HG03571 (cell line): ENCODE measurements at regions not wholly inside any gene's neighbourhood (a gene's known extent, or its start where the extent isn't known, plus 50 kb on each side); places are given as distances from the start of the nearest gene placed in this dataset.

Experiments
- ATAC-seq: cut with Tn5 transposase; IDR thresholded peaks from one replicate; pipeline ENCODE4 v1.9.1; 2021; ENCODE audit not compliant: unreplicated experiment

DNA sequence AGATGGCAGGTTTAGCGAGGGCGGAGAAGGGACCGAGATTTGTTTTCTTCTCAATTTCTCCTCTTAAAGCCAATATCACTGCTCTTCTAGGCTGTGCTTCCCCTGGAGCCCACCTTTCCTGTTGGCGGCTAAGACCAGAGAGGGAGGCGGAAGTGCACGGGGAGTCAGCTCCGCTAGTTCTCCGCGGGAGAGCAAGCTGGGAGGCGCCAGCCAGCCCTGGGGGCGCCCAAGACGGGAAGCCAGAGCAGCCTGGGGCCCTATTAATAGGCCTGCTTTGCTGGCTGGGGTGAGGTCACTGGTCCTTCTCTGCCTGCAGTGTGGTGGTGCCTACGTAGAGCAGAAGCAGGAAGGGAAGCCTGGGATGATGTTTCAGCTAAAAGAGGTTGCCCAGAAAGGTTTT, 61.6 kb downstream of the LSM5 start:
- no peak for ATAC-seq

DNA sequence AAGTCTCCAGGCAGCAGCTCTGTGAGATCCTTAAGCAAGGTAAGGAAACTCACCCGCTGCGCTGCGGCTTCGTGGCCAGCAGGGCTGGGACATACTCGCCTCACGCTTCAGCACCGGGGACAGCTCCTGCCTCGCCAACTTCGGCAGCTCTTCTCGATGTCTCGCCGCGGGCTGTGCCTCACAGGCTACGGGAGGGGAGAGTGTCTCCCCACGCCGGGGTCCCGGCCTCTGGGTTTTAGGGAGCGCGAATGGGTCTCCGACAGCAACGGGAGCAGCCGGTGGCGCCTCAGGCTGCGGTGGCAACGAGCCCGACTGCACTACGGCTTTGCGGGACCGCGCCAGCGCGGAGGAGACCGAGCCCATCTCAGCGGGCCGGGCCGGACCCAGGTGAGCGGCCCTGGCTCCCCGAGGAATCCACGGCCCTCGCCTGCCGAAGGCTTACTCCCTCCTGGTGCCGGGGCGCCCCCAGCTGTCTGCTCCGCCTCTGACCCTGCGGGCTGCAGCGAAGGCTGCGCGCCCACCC, 62.4 kb downstream of the LSM5 start:
- ATAC-seq, result no peak

DNA sequence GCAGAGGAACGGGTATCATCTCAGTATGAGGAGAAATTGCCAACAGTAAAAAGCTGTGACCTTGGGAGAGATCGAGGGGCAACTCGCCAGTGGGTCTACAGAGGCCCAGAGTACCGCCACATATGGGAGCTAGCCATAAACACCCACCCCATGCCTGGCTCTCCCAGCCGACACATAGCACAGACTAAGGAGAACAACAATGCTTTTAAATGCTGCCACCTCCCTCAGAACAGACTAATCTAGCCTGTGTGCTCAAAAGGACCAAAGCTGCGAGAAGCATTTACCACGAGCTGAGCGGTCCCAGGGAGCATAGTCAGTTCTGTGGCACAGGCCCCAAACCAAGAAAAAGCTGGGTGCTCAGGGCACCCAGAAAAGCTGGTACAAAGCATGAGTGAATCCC, 73.3 kb downstream of the LSM5 start:
- ATAC-seq, result no peak

DNA sequence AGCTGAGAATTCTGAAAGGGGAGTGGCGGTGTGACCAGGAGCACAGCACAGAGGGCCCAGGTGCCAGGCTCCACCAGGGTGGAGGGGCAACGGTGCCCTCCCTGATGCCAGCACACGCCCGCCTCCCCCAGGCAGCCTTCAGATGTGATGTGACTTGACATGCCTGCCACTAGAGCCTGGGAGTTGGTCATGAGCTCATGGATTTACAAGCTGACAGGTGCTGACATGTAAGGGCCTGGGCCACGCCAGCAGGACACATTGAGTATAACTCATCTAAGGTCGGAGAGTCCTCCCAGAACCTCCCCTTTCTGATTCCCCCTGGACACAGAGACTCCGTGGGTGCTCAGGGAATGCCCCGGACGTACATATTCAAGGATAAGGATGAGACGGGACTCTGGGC, 74.2 kb downstream of the LSM5 start:
- no peak for ATAC-seq

DNA sequence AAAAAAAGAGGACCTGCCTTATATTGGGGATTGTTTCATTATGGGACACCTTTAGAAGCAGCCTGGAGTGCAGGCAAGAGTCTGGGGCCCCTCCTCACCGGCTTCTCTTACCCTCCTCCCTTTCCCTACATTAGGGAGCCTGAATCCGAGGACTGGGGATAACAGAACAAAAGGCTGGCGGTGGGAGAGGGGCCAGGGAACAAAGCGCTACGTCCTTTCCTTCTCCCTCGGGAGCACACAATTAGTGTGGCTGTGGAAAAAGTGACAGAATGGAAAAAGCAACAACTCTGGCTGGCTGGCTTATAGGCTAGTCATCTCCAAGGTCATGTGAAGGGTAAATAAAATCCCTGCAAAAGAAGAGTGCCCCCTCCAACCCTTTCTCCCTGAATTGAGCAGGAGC, 74.7 kb downstream of the LSM5 start:
- ATAC-seq, result no peak

DNA sequence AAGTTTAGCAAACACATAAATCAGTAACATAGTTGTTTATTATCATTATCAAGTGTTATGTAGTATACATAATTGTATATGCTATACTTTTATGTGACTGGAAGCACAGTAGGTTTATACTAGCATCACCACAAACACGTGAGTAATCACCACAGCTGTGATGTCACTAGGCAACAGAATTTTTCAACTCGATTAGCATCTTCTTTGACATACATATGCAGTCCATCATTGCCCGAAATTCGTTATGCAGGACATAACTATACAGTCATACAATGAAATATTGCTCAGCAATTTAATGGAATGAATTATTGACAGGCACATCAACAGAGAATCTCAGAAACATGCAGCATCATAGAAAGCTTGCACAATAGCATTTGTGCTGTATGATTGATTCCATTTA, 77.7 kb downstream of the LSM5 start:
- ATAC-seq, result no peak

DNA sequence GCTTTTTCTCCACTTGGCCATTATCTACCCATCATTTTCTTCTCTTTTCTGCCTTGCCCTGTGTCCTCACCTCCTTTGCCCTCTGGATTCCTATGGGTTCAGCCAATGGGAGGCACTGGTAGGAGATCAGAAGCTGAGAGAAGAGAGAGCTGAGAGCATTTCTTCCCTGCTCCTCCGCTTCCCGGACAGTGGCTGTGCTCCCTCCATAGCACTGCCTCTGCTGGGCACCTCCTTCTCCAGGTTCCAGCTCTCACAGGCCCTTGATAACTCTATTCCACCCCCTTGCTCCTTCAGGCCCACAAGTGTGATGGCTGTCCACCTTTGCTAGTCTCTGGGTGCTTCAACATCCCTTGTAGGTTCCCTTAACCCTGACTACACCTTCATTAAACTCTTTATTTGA, 79.6 kb downstream of the LSM5 start:
- ATAC-seq, result no peak

DNA sequence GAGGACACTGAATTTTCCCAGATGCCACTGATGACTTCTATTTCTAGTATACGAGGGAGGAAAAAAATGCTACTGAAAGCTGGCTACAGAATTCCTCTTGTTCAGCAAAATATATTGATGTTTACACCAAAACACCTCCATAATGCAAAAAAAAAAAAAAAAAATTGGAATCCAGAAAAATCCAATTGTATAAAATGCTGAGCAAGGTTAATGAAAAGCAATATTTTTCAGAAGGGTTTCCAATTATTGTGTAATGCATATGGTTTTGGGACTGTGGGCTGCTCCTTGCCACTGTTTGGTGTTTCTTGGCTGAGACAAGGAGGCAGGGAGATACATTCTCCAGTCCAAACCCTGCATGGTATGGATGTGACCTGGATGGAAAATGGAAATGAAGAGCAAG, 83.8 kb downstream of the LSM5 start:
- ATAC-seq, result no peak

DNA sequence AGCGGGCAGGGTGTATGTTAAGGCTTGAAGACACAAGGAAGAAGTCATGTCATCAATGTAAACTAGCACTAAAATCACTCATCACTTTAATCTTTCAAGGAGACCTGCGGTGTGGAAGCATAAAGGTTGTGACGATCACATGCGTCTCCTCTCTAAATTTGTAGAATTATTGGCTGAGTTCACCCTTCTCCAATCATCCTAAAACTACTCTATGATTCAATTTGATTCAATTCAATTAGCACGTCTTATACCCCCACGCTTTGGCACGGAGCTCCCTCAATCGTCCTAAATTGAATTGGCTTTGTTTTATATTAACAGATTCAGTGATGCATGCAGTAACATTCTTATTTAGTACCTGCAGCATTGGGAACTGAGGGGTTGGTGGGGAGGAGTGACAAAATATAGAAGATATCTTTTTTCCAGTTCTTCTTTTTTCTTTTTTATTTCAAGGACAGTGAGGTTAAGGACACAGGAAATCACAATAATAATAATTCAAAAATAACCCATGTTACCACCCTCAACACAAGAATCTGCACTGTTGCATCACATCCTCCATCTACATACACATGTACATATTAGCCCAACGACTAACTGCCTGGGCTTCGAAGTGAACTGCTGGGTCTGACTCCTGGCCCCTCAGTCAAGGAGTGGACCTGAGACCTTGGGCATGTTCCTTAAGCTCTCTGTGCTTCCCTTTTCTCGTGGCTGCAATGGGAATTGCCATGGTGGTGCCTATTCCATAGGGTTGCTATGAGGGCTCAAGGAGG, 86.5 kb downstream of the LSM5 start:
- ATAC-seq, result no peak

DNA sequence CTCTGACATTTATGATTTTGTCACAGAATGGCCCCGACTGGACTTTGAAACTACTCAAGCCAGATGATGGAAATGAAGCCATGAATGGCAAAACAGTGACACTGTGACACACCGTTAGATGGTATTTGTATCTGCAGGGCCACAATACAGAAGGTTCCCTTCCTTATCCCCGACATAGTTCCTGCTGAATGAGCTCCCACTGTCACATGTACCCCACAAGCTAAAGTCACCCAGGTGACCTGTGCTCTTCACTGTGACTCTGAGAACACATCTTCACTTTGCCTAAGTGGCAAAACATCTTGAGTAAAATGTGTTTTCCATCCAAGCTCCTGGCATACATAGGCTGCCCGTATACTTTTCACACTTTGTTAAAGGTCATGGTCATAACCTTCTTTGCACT, 89.5 kb downstream of the LSM5 start:
- no peak for ATAC-seq

DNA sequence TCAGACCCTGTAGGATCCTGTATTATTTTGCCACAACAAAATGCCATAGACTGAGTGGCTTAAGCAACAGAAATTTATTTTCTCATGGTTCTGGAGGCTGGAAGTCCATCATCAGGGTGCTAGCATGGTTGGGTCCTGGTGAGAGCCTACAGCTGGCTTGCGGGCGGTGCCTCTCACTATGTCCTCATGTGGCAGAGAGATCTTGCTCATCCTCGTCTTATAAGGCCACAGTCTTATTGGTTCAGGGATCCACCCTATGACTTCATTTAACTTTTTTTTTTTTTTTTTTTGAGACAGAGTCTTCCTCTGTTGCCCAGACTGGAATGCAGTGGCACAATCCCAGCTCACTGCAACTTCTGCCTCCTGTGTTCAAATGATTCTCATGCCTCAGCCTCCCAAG, 90.9 kb downstream of the LSM5 start:
- no peak for ATAC-seq

DNA sequence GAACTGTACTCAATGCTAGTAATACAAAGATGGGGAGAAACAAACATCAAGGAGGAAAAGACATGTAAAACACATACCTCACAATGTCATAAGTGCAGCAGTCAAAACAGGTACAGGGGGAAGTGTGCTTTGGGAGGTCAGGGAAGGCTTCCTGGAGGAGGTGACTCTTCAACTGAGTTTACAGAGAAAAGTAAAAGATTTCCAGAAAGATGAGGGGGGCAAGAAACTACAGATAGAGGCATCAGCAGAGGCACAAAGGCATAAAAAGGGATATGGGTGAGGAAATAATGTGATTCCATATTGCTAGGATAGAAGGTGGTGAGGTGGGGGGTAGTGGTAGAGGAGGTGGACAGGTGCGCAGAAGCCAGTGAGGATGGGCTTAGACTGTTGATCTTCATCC, 95.0 kb downstream of the LSM5 start:
- no peak for ATAC-seq

DNA sequence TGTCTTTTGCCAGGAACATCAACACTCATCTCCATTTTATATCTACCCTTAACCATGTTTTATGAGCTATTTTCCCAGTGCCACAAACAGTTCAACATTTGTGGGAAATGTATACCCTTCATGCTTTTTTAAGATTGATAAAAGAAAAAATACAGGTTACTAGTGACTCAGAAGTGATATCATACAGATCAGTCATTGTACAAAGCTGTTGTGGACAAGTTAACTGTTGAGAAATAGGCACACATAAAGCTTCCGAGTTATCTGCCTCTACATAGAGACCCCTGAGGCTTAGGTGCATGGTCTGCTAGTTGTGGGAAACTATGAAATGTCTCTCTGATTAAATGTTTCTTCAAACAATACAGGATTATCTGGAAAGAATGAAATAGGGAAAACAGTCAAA, 96.3 kb downstream of the LSM5 start:
- no peak for ATAC-seq

DNA sequence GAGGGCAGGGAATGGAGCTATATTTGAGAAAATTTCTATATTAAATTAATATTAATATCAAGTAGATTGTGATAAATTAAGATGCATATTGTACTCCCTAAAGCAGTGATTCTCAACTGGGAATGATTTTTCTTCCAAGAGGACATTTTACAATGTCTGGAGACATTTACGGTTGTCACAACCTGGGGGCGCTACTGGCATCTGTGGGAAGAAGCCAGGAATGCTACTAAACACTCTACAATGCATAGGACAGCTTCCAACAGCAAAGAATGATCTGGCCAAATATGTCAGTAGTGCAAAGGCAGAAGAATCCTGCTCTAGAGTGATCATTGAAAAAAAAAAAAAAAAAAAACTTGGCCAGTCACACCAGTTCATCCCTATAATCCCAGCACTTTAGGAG, 100.0 kb downstream of the LSM5 start:
- no peak for ATAC-seq

DNA sequence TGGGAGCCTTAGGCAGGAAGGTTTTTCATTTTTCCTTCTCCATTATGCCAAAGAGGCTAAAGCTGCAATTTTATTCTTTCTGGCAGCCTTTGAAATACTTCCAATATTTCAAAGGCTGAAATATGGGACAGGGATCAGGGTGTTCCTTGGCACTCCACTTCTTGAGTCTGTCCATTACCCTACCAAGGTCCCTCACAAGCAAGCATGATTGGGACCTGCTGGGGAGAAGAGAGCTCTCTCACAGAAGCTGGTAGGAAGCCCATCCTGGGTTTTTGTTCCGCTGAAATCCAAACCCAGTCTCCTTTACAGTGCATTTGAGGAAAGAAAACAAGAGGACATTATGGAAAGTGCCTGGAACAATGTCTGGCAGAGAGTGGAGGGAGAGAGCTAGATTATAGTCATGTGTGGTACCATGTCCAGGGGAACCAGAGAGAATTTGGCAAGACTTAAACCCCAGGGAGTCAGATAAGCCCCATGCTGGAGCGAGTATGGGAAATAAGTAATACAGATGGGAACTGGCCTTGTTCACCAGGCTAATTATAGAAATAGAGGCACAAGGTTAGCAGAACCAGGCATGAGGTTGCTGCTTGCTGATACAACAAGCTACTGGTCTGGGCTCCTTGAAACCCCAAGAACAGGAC, 104.7 kb downstream of the LSM5 start:
- no peak for ATAC-seq

DNA sequence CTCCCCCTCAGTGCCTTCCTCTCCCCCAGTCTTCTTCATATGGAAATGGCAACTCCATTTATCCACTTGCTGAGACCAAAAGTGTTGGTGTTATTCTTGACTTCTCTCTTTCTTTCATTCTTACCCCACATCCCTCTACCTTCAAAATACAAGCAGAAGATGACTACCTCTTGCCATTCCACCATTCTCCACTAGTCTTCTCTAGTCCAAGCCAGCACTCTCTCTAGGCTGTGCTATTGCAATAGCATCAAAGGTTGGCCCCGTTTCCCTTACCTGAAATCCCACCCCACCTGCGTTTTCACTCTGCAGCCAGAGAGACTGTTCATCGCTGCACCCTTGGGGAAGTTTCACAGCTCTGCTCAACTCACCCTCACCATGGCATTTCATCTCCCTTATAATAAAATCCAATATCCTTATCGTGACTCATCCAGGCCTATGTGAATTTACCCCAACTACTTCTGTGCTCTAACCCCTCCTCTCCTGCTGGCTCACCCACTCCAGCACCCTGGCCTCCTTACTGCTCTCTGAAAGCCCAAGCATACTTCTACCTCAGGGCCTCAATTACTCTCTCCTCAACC, 109.1 kb downstream of the LSM5 start:
- no peak for ATAC-seq

DNA sequence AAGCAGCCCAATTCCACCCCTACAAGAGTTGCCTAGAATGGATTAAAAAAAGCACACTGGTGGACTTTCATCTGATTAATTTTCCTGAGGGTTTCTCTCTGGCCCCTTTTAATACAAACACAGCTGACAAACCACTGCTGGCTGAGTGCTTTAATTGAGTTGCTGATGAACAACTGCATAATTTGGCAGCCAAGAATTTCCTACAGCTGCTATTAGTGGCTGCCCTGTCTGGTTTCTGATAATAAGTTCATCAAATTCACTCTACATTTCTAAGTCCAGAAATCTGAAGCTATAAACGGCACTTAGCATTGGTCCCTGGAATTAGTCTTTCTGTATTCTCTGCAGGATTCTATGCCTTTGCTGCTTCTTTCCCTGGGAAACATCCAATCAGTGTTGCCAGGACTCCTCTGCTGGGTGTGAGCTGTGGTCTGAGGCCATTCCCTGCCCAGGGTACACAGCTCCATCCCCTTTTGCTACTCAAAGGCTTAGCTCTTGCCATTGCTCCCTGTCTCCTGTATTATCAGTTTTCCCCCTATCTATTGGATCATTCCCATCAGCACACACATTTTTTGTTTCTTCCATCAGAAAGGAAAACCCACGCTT, 110.6 kb downstream of the LSM5 start:
- no peak for ATAC-seq

DNA sequence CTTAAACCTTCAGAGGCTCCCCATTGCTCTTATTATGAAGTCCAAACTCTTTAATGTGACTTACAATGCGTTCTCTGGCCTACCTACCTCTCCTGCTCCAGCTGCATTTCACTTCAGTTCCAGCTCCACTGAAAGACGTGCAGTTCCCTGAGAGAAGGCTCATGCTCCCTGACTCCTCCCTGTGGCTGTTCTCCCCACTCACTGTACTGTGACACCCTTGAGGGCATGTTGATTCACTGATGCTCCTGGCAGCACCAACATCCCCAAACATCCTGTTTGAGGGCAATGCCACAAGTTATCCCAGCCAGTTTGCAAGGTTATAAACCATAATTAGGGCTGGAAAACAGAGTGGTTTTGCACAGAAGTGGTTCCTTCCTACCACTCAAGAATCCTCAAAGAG, 111.2 kb downstream of the LSM5 start:
- ATAC-seq, result no peak

DNA sequence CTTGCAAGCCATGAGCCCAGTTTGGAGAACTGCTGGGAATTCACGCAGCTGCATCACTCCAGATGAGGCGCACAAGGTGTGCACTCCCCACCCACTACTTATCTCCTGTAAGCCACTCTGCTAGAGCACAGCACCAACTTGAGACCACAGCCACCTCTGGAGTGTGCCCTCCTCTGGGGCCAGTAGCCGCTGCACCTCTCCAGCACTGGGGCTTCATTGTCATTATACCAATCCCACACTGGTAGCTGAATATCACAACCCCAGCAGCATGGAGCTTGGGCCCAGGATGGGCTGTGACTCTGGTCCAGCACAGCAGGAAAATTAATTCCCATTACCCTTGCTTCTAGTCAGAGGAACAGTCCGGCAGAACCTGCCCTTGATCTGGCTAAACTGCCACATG, 125.6 kb downstream of the LSM5 start:
- ATAC-seq, result no peak

DNA sequence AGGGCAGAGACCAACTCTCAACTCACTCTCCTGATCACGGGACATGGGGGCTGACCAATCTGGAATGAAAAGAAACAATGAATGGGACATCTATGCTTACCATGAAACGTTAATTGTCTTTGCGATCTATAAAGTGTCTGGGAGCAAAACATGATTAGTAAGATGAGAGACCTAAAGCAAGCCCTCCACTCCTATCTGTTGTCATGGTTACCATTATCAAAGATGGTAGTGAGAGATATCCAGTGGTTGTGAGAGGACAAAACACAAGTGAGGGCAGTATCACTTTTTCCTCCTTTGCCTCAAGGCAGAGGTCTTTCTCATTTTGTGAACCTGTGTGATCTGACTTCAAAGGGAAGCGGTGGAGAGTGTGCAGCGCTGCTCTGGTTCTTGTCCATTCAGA, 130.1 kb downstream of the LSM5 start:
- no peak for ATAC-seq

DNA sequence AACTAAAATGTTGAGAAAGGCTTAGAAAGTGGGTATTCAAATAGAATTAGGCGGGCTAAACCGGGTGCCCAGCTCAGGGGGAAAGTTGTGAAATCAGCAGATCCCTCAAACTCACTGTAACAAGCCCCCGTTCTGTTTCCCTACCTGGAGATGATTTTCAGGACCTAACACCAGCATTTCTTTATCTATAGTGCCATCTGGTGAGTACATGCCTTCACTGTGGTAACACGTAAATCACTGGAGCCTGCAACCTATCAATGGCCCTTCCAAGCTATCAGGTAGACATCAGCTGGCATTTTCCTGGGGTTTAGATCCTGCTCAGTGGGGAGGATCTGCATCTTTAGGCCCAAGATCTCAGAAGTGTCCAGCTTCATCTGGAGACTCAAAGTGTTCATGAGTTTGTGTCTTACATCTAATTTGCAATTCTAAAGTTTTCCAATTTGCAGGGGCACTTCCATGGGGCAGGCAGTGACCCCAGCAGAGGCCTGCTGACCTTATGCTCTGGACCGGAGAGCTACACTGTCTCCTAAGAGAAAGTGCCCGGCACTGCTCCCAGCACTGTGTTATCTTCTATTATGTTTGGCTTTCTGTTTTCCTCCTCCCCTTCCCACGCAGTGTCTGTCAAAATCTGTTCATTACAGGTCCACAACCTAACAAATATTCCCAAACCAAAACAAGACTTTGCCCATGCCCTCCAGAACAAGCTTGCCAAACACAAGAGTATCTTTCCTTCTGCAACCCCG, 132.5 kb downstream of the LSM5 start:
- ATAC-seq, result no peak
